HCT116 (cell line): ENCODE measurements at regions not wholly inside any gene's neighbourhood (a gene's known extent, or its start where the extent isn't known, plus 50 kb on each side); places are given as distances from the start of the nearest gene placed in this dataset.

Experiments used
- ATAC-seq: fragments of 200-7000 bp; cut with Tn5 transposase; 2 replicates; pipeline ENCODE4 v1.9.1; 2020; ENCODE audit warnings: mild to moderate bottlenecking, moderate library complexity
- BruUV-seq: library from RNA; stranded (reverse); fragments of 400-500 nt; replicated peaks from 2 replicates; lab custom pipeline; 2021; lab: Mats Ljungman, UMichigan
- CTCF ChIA-PET: fragments of 300-600 bp; sonication (Branson Sonifier 250); formaldehyde crosslinking; loops from one replicate; lab custom pipeline; 2021; ENCODE audit warnings: antibody characterized with exemption; lab: Charles Lee
- POLR2A ChIA-PET: fragments of 300-600, 350-600 bp; sonication (Branson Sonifier 250); formaldehyde crosslinking; loops from one replicate; lab custom pipeline; 2021; ENCODE audit warnings: antibody characterized with exemption; lab: Charles Lee
- RAD21 ChIA-PET, 2 experiments: fragments of 300-600 bp; sonication (Branson Sonifier 250); formaldehyde crosslinking; loops; one replicate each; lab custom pipeline; 2023; ENCODE audit warnings: low total read pairs in 2 of 2; ENCODE audit not compliant: uncharacterized antibody in 2 of 2, unreplicated experiment in 2 of 2, low non-redundant PET in 1 of 2; lab: Charles Lee
- DNase-seq: peaks from one replicate; pipeline ENCODE4 v3.0.0-alpha.2; 2010; ENCODE audit warnings: low read depth, low spot score
- H2AFZ ChIP-seq: fragments of 200-600 bp; shearing (Covaris generic), sonication (generic); 2 replicates; pipeline ENCODE4 v1.6.1; 2017; ENCODE audit warnings: low read depth, mixed run types, mixed read lengths, antibody characterized with exemption, low read length; ENCODE audit not compliant: poor library complexity, severe bottlenecking
- H3K27ac ChIP-seq: 2 replicates; pipeline ENCODE4 v1.5.1; 2012; ENCODE audit warnings: low read depth, low read length
- H3K27me3 ChIP-seq: fragments of 200-600 bp; sonication (generic); 2 replicates; pipeline ENCODE4 v1.6.1; 2016; ENCODE audit warnings: mixed run types, low read length, mixed read lengths; ENCODE audit not compliant: insufficient read depth
- H3K36me3 ChIP-seq, 2 experiments: fragments of 200-500 bp in 1 of 2; fragments of 200-600 bp in 1 of 2; sonication (Bioruptor generic) in 1 of 2; sonication (generic) in 1 of 2; 2 replicates each; pipeline versions ENCODE4 v1.5.1 to v1.6.1; 2014 to 2016; ENCODE audit warnings: low read length in 2 of 2, inconsistent platforms in 1 of 2, mixed read lengths in 1 of 2, mixed run types in 1 of 2; ENCODE audit not compliant: insufficient read depth in 2 of 2, control insufficient read depth in 1 of 2
- H3K4me1 ChIP-seq, 2 experiments: fragments of 200-600 bp in 1 of 2; sonication (generic) in 1 of 2; 2 replicates each; pipeline versions ENCODE4 v1.5.1 to v1.6.1; 2012 to 2017; ENCODE audit warnings: low read length in 2 of 2, inconsistent platforms in 1 of 2, mild to moderate bottlenecking in 1 of 2, mixed read lengths in 1 of 2, mixed run types in 1 of 2, moderate library complexity in 1 of 2; ENCODE audit not compliant: insufficient read depth in 2 of 2, control insufficient read depth in 1 of 2
- H3K4me2 ChIP-seq: fragments of 200-600 bp; sonication (generic); 2 replicates; pipeline ENCODE4 v1.6.1; 2017; ENCODE audit warnings: mixed run types, low read length, mixed read lengths
- H3K4me3 ChIP-seq, 2 experiments: fragments of 200-600 bp in 1 of 2; sonication (generic) in 1 of 2; replicated peaks in 1 of 2; 2 replicates each; pipeline ENCODE4 v1.5.1; 2011 to 2016; ENCODE audit warnings: low read length in 2 of 2, control low read depth in 1 of 2, low read depth in 1 of 2, mild to moderate bottlenecking in 1 of 2, mixed read lengths in 1 of 2, mixed run types in 1 of 2
- H3K79me2 ChIP-seq: fragments of 200-600 bp; sonication (generic); 2 replicates; pipeline ENCODE4 v1.6.1; 2017; ENCODE audit warnings: mild to moderate bottlenecking, mixed run types, low read length, moderate library complexity, mixed read lengths; ENCODE audit not compliant: insufficient read depth
- H3K9ac ChIP-seq: fragments of 200-600 bp; sonication (generic); 2 replicates; pipeline ENCODE4 v1.6.1; 2016; ENCODE audit warnings: low read length, mixed read lengths
- H3K9me2 ChIP-seq: fragments of 200-600 bp; sonication (generic), shearing (Covaris generic); 2 replicates; pipeline ENCODE4 v1.6.1; 2017; ENCODE audit warnings: mixed run types, mild to moderate bottlenecking, moderate library complexity; ENCODE audit not compliant: insufficient read depth
- H3K9me3 ChIP-seq, 2 experiments: fragments of 200-500 bp in 1 of 2; fragments of 200-600 bp in 1 of 2; sonication (Bioruptor generic) in 1 of 2; sonication (generic) in 1 of 2; 2 replicates each; pipeline ENCODE4 v1.6.1; 2014 to 2017; ENCODE audit warnings: low read length in 2 of 2, mixed read lengths in 2 of 2, inconsistent platforms in 1 of 2, low read depth in 1 of 2, mild to moderate bottlenecking in 1 of 2, mixed run types in 1 of 2, moderate library complexity in 1 of 2; ENCODE audit not compliant: control insufficient read depth in 1 of 2, insufficient read depth in 1 of 2
- H4K20me1 ChIP-seq: fragments of 200-600 bp; sonication (generic), shearing (Covaris generic); 2 replicates; pipeline ENCODE4 v1.6.1; 2017; ENCODE audit warnings: mixed run types, mild to moderate bottlenecking, moderate library complexity; ENCODE audit not compliant: insufficient read depth
- ATF3 ChIP-seq: IDR thresholded peaks from 2 replicates; pipeline ENCODE4 v1.6.1; 2012
- CBX3 ChIP-seq: IDR thresholded peaks from 2 replicates; pipeline ENCODE4 v1.6.1; 2012; ENCODE audit warnings: low read depth
- CEBPB ChIP-seq: IDR thresholded peaks from 2 replicates; pipeline ENCODE4 v1.6.1; 2012; ENCODE audit warnings: low read depth
- CTCF ChIP-seq, 3 experiments: fragments of 200-600 bp in 1 of 3; sonication (generic) in 1 of 3; IDR thresholded peaks in 2 of 3; conservative IDR thresholded peaks in 1 of 3; 2 replicates each; pipeline ENCODE4 v1.5.1; 2012 to 2017; ENCODE audit warnings: low read depth in 2 of 3, low read length in 2 of 3, antibody characterized with exemption in 1 of 3, borderline replicate concordance in 1 of 3, control low read depth in 1 of 3, mild to moderate bottlenecking in 1 of 3, mixed read lengths in 1 of 3, mixed run types in 1 of 3, moderate library complexity in 1 of 3; ENCODE audit not compliant: insufficient read depth in 1 of 3
- EGR1 ChIP-seq: IDR thresholded peaks from 2 replicates; pipeline ENCODE4 v1.6.1; 2012; ENCODE audit warnings: low read depth
- EZH2 ChIP-seq: fragments of 200-600 bp; sonication (generic); IDR thresholded peaks from 2 replicates; pipeline ENCODE4 v1.6.1; 2017; ENCODE audit warnings: antibody characterized with exemption, mixed run types
- EZH2phosphoT487 ChIP-seq: fragments of 200-600 bp; IDR thresholded peaks from 2 replicates; pipeline ENCODE4 v1.6.1; 2018; ENCODE audit warnings: antibody characterized with exemption, borderline replicate concordance
- FOSL1 ChIP-seq: IDR thresholded peaks from 2 replicates; pipeline ENCODE4 v1.6.1; 2012; ENCODE audit warnings: low read depth
- REST ChIP-seq: IDR thresholded peaks from 2 replicates; pipeline ENCODE4 v1.6.1; 2012; ENCODE audit warnings: low read depth
- SP1 ChIP-seq: IDR thresholded peaks from 2 replicates; pipeline ENCODE4 v1.6.1; 2012; ENCODE audit warnings: low read depth
- SRF ChIP-seq: IDR thresholded peaks from 2 replicates; pipeline ENCODE4 v1.6.1; 2012; ENCODE audit warnings: low read depth
- TCF7L2 ChIP-seq: IDR thresholded peaks from 2 replicates; pipeline ENCODE4 v1.7.0; 2011; ENCODE audit warnings: borderline replicate concordance, inconsistent platforms; ENCODE audit not compliant: insufficient read depth, insufficient read length; ENCODE audit errors: extremely low read depth
- ZBTB33 ChIP-seq: IDR thresholded peaks from 2 replicates; pipeline ENCODE4 v1.6.1; 2011; ENCODE audit warnings: mild to moderate bottlenecking, low read length, moderate library complexity; ENCODE audit not compliant: insufficient replicate concordance; ENCODE audit errors: extremely low read depth
- intact Hi-C: fragments of 100-400 bp; cut with micrococcal nuclease; formaldehyde crosslinking; loops from 2 replicates; pipeline ENCODE4 v1.10.0; 2022

GRCh38 chr15:37777006-37777405 is 157.4 kb upstream of the TMCO5A start:
- Histone ChIP-seq H2AFZ (no peak overlapping the region), H3K9me2 (no peaks in the 10 kb centered on the region), H3K9ac (no peak overlapping the region), H3K4me2 (no peak overlapping the region), H3K79me2 (no peaks in the 10 kb centered on the region), H3K4me1 (no peaks in the 10 kb centered on the region), H3K27me3 (no peaks in the 10 kb centered on the region), H3K4me3 (no peak overlapping the region)
- intact Hi-C loops: no loop called here
- ChIA-PET POLR2A (no interaction called here), RAD21 (no interaction called here)
- BruUV-seq: no TSS peak
- no peak for ATAC-seq
- no peak for TF ChIP-seq CEBPB
- TF ChIP-seq, all 23 proteins: peak for 0
- Histone ChIP-seq H3K9me3 (no peaks in the 10 kb centered on the region), H3K36me3 (no peaks in the 10 kb centered on the region), H3K27ac (no peak overlapping the region), H4K20me1 (no peaks in the 10 kb centered on the region)
- CTCF ChIA-PET: no interaction called here
- DNase-seq: no peak

GRCh38 chr15:37783290-37783689 is 151.2 kb upstream of the TMCO5A start:
- Histone ChIP-seq H3K4me3 (no peak overlapping the region), H3K36me3 (no peaks in the 10 kb centered on the region), H3K27me3 (no peaks in the 10 kb centered on the region), H3K9ac (no peak overlapping the region), H3K27ac (no peak overlapping the region), H3K9me3 (no peaks in the 10 kb centered on the region), H2AFZ (no peak overlapping the region), H3K9me2 (no peaks in the 10 kb centered on the region), H3K79me2 (no peaks in the 10 kb centered on the region), H3K4me2 (no peak overlapping the region), H4K20me1 (no peaks in the 10 kb centered on the region), H3K4me1 (no peaks in the 10 kb centered on the region; a peak in 1 of 4 replicates)
- no peak for ATAC-seq
- intact Hi-C loops: no loop called here
- no peak for DNase-seq
- RAD21 ChIA-PET: no interaction called here
- no TSS peak for BruUV-seq
- POLR2A ChIA-PET: no interaction called here
- CTCF ChIA-PET: interaction anchor here (0.6 kb wide), 1 partner anchor 43 kb away, joined by 3 read pairs; no protein-coding TSS in a partner anchor
- TF ChIP-seq CEBPB (no peak), ATF3 (no peak), EZH2 (no peak), TCF7L2 (no peak), EGR1 (no peak), CTCF (IDR thresholded peaks at IDR 0.05 in 2 of 3, conservative IDR thresholded peaks at IDR 0.05 in 1 of 3; ENCODE audit: borderline replicate concordance in 1 of 3, insufficient read depth in 1 of 3, low read depth in 2 of 3, low read length in 2 of 3) (no peak), REST (no peak), CBX3 (no peak), FOSL1 (no peak), EZH2phosphoT487 (no peak), SRF (no peak), SP1 (no peak), ZBTB33 (no peak)
